ENCODE measurements at regions not wholly inside any gene's neighbourhood (a gene's known extent, or its start where the extent isn't known, plus 50 kb on each side); places are given as distances from the start of the nearest gene placed in this dataset.
"Not testable (repeated sequence)": the region's sequence is repeated elsewhere in the genome, so short reads cannot be mapped to it uniquely, and the experiment has no call there.

- not testable (repeated sequence) for DNase-seq (ENCODE audit: low read depth, low spot score); H3K27ac ChIP-seq
Observed at GRCh38 chr2:87497700-87498099, 250.2 kb upstream of the PLGLB2 start.

GRCh38 chr2:87498169-87498853 lies 249.6 kb upstream of the PLGLB2 start:
- not testable (repeated sequence) for DNase-seq (ENCODE audit: low read depth, low spot score); H3K27ac ChIP-seq

GRCh38 chr2:87498854-87499238 lies 249.0 kb upstream of the PLGLB2 start:
- H3K27ac ChIP-seq, result not testable (repeated sequence)

GRCh38 chr2:87499860-87500259 lies 248.0 kb upstream of the PLGLB2 start:
- DNase-seq (ENCODE audit: low read depth, low spot score); H3K27ac ChIP-seq: not testable (repeated sequence)

More at GRCh38 chr2:87498854-87499238, 249.0 kb upstream of the PLGLB2 start:
- DNase-seq (ENCODE audit: low read depth, low spot score), result not testable (repeated sequence)

- DNase-seq (ENCODE audit: low read depth, low spot score); H3K27ac ChIP-seq: not testable (repeated sequence)
Observed at GRCh38 chr2:87500421-87500820, 247.5 kb upstream of the PLGLB2 start.

- DNase-seq (ENCODE audit: low read depth, low spot score); H3K27ac ChIP-seq: not testable (repeated sequence)
Observed at GRCh38 chr2:87500951-87501350, 246.9 kb upstream of the PLGLB2 start.

GRCh38 chr2:87502948-87503347 lies 244.9 kb upstream of the PLGLB2 start:
- DNase-seq (ENCODE audit: low read depth, low spot score); H3K27ac ChIP-seq: not testable (repeated sequence)

- not testable (repeated sequence) for DNase-seq (ENCODE audit: low read depth, low spot score); H3K27ac ChIP-seq
Observed at GRCh38 chr2:87505239-87505638, 242.6 kb upstream of the PLGLB2 start.

GRCh38 chr2:87505909-87506308 lies 242.0 kb upstream of the PLGLB2 start:
- DNase-seq (ENCODE audit: low read depth, low spot score); H3K27ac ChIP-seq: not testable (repeated sequence)

GRCh38 chr2:87507378-87508348 lies 240.2 kb upstream of the PLGLB2 start:
- DNase-seq (ENCODE audit: low read depth, low spot score); H3K27ac ChIP-seq: not testable (repeated sequence)

- not testable (repeated sequence) for H3K27ac ChIP-seq; DNase-seq (ENCODE audit: low read depth, low spot score)
Observed at GRCh38 chr2:87511195-87511778, 236.6 kb upstream of the PLGLB2 start.

- DNase-seq (ENCODE audit: low read depth, low spot score); H3K27ac ChIP-seq: not testable (repeated sequence)
Observed at GRCh38 chr2:87512864-87513530, 234.9 kb upstream of the PLGLB2 start.

- not testable (repeated sequence) for DNase-seq (ENCODE audit: low read depth, low spot score); H3K27ac ChIP-seq
Observed at GRCh38 chr2:87514034-87514433, 233.9 kb upstream of the PLGLB2 start.

- DNase-seq (ENCODE audit: low read depth, low spot score); H3K27ac ChIP-seq: not testable (repeated sequence)
Observed at GRCh38 chr2:87514515-87514914, 233.4 kb upstream of the PLGLB2 start.

GRCh38 chr2:87515226-87515625 lies 232.7 kb upstream of the PLGLB2 start:
- H3K27ac ChIP-seq; DNase-seq (ENCODE audit: low read depth, low spot score): not testable (repeated sequence)

- H3K27ac ChIP-seq; DNase-seq (ENCODE audit: low read depth, low spot score): not testable (repeated sequence)
Observed at GRCh38 chr2:87515875-87516274, 232.0 kb upstream of the PLGLB2 start.

- not testable (repeated sequence) for DNase-seq (ENCODE audit: low read depth, low spot score); H3K27ac ChIP-seq
Observed at GRCh38 chr2:87516369-87516967, 231.4 kb upstream of the PLGLB2 start.

- not testable (repeated sequence) for H3K27ac ChIP-seq; DNase-seq (ENCODE audit: low read depth, low spot score)
Observed at GRCh38 chr2:87517438-87517837, 230.4 kb upstream of the PLGLB2 start.

- H3K27ac ChIP-seq; DNase-seq (ENCODE audit: low read depth, low spot score): not testable (repeated sequence)
Observed at GRCh38 chr2:87518066-87518465, 229.8 kb upstream of the PLGLB2 start.

- not testable (repeated sequence) for H3K27ac ChIP-seq; DNase-seq (ENCODE audit: low read depth, low spot score)
Observed at GRCh38 chr2:87518547-87518946, 229.3 kb upstream of the PLGLB2 start.
